ENCODE measurements at regions not wholly inside any gene's neighbourhood (a gene's known extent, or its start where the extent isn't known, plus 50 kb on each side); places are given as distances from the start of the nearest gene placed in this dataset.

- Histone ChIP-seq H3K79me2 (ENCODE audit: control insufficient read depth, insufficient read depth, low read length) (no peaks in the 10 kb centered on the region), H3K27ac (ENCODE audit: low read length in 2 of 2) (no peak overlapping the region), H2AFZ (ENCODE audit: insufficient read depth, low read depth, low read length, poor library complexity, severe bottlenecking) (no peak overlapping the region), H3K4me3 (ENCODE audit: control extremely low read depth in 1 of 5, extremely low read depth in 1 of 5, insufficient read depth in 1 of 5, low read depth in 2 of 5, low read length in 4 of 5) (no peak overlapping the region), H3K36me3 (replicated peaks in 1 of 2; ENCODE audit: control extremely low read depth in 1 of 2, control insufficient read depth in 1 of 2, extremely low read depth in 1 of 2, insufficient read depth in 2 of 2, low read length in 1 of 2) (no peaks in the 10 kb centered on the region), H3K9me3 (ENCODE audit: control extremely low read depth in 1 of 3, control insufficient read depth in 2 of 3, insufficient read depth in 1 of 3, low read length in 2 of 3) (no peaks in the 10 kb centered on the region), H3K4me2 (replicated peaks; ENCODE audit: low read depth, low read length, poor library complexity, severe bottlenecking) (no peak overlapping the region), H4K20me1 (ENCODE audit: control insufficient read depth, insufficient read depth, low read length, poor library complexity, severe bottlenecking) (no peaks in the 10 kb centered on the region), H3K4me1 (ENCODE audit: control insufficient read depth in 2 of 2, insufficient read depth in 2 of 2, low read length in 2 of 2) (no peaks in the 10 kb centered on the region), H3K27me3 (replicated peaks in 1 of 4; ENCODE audit: control extremely low read depth in 1 of 4, control insufficient read depth in 3 of 4, insufficient read depth in 4 of 4, low read length in 3 of 4) (no peaks in the 10 kb centered on the region), H3K9ac (ENCODE audit: low read length) (no peak overlapping the region)
- no peaks in the 10 kb centered on the region for H3K27me3 Mint-ChIP-seq
- no peak overlapping the region for H3K27ac Mint-ChIP-seq
- DNase-seq, result no peak
- CTCF ChIA-PET, result no interaction called here
- no peak for ATAC-seq (ENCODE audit: low read depth)
- TF ChIP-seq EZH2 (IDR thresholded peaks at IDR 0.05; ENCODE audit: borderline replicate concordance, insufficient read depth, low read depth, low read length, poor library complexity, severe bottlenecking), result no peak
- no peak for TF ChIP-seq CTCF (IDR thresholded peaks at IDR 0.05)
- H3K4me3 Mint-ChIP-seq, result no peak overlapping the region
- H3K9me3 Mint-ChIP-seq (ENCODE audit: insufficient read depth), result no peaks in the 10 kb centered on the region
- intact Hi-C loops (cut with micrococcal nuclease), result no loop called here
- POLR2A ChIA-PET, result no interaction called here
- no peaks in the 10 kb centered on the region for H3K4me1 Mint-ChIP-seq
- 57% methylated on average over 3 of the region's 3 CpGs for WGBS (ENCODE audit: insufficient coverage)
Measured at GRCh38 chr2:139721411-139721995, 941.3 kb upstream of the NXPH2 start.

- no peaks in the 10 kb centered on the region for H3K4me1 Mint-ChIP-seq
- Histone ChIP-seq H4K20me1 (ENCODE audit: control insufficient read depth, insufficient read depth, low read length, poor library complexity, severe bottlenecking) (no peaks in the 10 kb centered on the region), H3K79me2 (ENCODE audit: control insufficient read depth, insufficient read depth, low read length) (no peaks in the 10 kb centered on the region), H3K27me3 (replicated peaks in 1 of 4; ENCODE audit: control extremely low read depth in 1 of 4, control insufficient read depth in 3 of 4, insufficient read depth in 4 of 4, low read length in 3 of 4) (no peaks in the 10 kb centered on the region), H2AFZ (ENCODE audit: insufficient read depth, low read depth, low read length, poor library complexity, severe bottlenecking) (no peak overlapping the region), H3K36me3 (replicated peaks in 1 of 2; ENCODE audit: control extremely low read depth in 1 of 2, control insufficient read depth in 1 of 2, extremely low read depth in 1 of 2, insufficient read depth in 2 of 2, low read length in 1 of 2) (no peaks in the 10 kb centered on the region), H3K4me1 (ENCODE audit: control insufficient read depth in 2 of 2, insufficient read depth in 2 of 2, low read length in 2 of 2) (no peaks in the 10 kb centered on the region), H3K4me2 (replicated peaks; ENCODE audit: low read depth, low read length, poor library complexity, severe bottlenecking) (no peak overlapping the region), H3K9ac (ENCODE audit: low read length) (no peak overlapping the region), H3K9me3 (ENCODE audit: control extremely low read depth in 1 of 3, control insufficient read depth in 2 of 3, insufficient read depth in 1 of 3, low read length in 2 of 3) (no peaks in the 10 kb centered on the region), H3K4me3 (ENCODE audit: control extremely low read depth in 1 of 5, extremely low read depth in 1 of 5, insufficient read depth in 1 of 5, low read depth in 2 of 5, low read length in 4 of 5) (no peak overlapping the region), H3K27ac (ENCODE audit: low read length in 2 of 2) (no peak overlapping the region)
- H3K27me3 Mint-ChIP-seq, result no peaks in the 10 kb centered on the region
- ChIA-PET CTCF (no interaction called here), POLR2A (no interaction called here)
- 78% methylated on average over 3 of the region's 3 CpGs for WGBS (ENCODE audit: insufficient coverage)
- no peak overlapping the region for H3K27ac Mint-ChIP-seq
- no peak for ATAC-seq (ENCODE audit: low read depth)
- no peaks in the 10 kb centered on the region for H3K9me3 Mint-ChIP-seq (ENCODE audit: insufficient read depth)
- no peak for DNase-seq
- no peak for TF ChIP-seq CTCF (IDR thresholded peaks at IDR 0.05)
- TF ChIP-seq EZH2 (IDR thresholded peaks at IDR 0.05; ENCODE audit: borderline replicate concordance, insufficient read depth, low read depth, low read length, poor library complexity, severe bottlenecking), result no peak
- no peak overlapping the region for H3K4me3 Mint-ChIP-seq
- intact Hi-C loops (cut with micrococcal nuclease), result no loop called here
Measured at GRCh38 chr2:139720056-139720455, 939.9 kb upstream of the NXPH2 start.

Measured in B cell (primary cell).